RWPE2 (cell line): ENCODE measurements at regions not wholly inside any gene's neighbourhood (a gene's known extent, or its start where the extent isn't known, plus 50 kb on each side); places are given as distances from the start of the nearest gene placed in this dataset.
"Not testable (repeated sequence)": the region's sequence is repeated elsewhere in the genome, so short reads cannot be mapped to it uniquely, and the experiment has no call there.

Experiments used
- ATAC-seq: fragments of 200-7000 bp; cut with Tn5 transposase; 3 replicates; pipeline ENCODE4 v1.9.1; 2021; ENCODE audit warnings: low read depth
- DNase-seq: peaks from one replicate; pipeline ENCODE4 v3.0.0-alpha.2; 2020; ENCODE audit warnings: low spot score
- H3K27ac ChIP-seq: fragments of 450-650 bp; 2 replicates; pipeline ENCODE4 v1.5.1; 2017; ENCODE audit warnings: mild to moderate bottlenecking; ENCODE audit not compliant: poor library complexity, severe bottlenecking
- H3K27me3 ChIP-seq: fragments of 250-450 bp; sonication (Bioruptor Pico); 2 replicates; pipeline ENCODE4 v1.5.1; 2021; ENCODE audit warnings: mild to moderate bottlenecking, moderate library complexity; ENCODE audit not compliant: insufficient read depth, poor library complexity, severe bottlenecking
- H3K36me3 ChIP-seq: fragments of 250-450 bp; sonication (Bioruptor Pico); 2 replicates; pipeline ENCODE4 v1.5.1; 2020; ENCODE audit warnings: low read depth, mild to moderate bottlenecking, moderate library complexity
- H3K4me1 ChIP-seq: fragments of 250-450 bp; sonication (Bioruptor Pico); 2 replicates; pipeline ENCODE4 v1.5.1; 2021; ENCODE audit warnings: mild to moderate bottlenecking, moderate library complexity; ENCODE audit not compliant: insufficient read depth, poor library complexity, severe bottlenecking
- H3K4me3 ChIP-seq: fragments of 250-450 bp; sonication (Bioruptor Pico); 2 replicates; pipeline ENCODE4 v1.5.1; 2021; ENCODE audit warnings: mild to moderate bottlenecking, moderate library complexity; ENCODE audit not compliant: severe bottlenecking
- H3K9me3 ChIP-seq: fragments of 250-450 bp; sonication (Bioruptor Pico); 2 replicates; pipeline ENCODE4 v1.5.1; 2021; ENCODE audit warnings: mild to moderate bottlenecking, moderate library complexity; ENCODE audit not compliant: severe bottlenecking
- TF ChIP-seq, protein P1 (sequence below): fragments of 450-650 bp; IDR thresholded peaks from one replicate; pipeline ENCODE4 v1.5.1; 2017; ENCODE audit warnings: mild to moderate bottlenecking, moderate library complexity; ENCODE audit not compliant: poor library complexity, severe bottlenecking

DNA sequence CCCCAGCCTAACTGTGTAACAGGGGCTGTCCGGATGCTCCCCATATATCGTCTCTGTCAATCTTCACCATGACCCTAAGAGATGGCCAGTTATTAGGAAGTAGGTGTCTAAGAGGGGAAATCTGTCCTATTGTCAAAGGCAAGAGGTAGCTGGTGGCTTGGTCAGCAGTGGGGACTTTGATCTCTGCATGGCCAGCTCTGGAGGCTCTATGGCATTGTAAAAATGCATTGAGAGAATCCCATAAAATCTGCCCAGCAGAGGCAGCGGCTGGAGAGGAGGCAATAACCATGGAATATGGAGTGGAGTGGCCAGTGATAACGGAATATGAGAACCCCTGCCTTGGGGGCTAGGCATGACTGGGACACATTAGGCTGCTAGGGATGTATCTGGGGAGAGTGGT is 88.8 kb downstream of the MRM1 start:
- Histone ChIP-seq H3K4me1 (no peaks in the 10 kb centered on the region), H3K4me3 (no peak overlapping the region), H3K27ac (no peak overlapping the region), H3K36me3 (no peaks in the 10 kb centered on the region), H3K27me3 (peaks cover 27% of the 10 kb centered on the region), H3K9me3 (no peaks in the 10 kb centered on the region)
- TF ChIP-seq, protein P1, sequence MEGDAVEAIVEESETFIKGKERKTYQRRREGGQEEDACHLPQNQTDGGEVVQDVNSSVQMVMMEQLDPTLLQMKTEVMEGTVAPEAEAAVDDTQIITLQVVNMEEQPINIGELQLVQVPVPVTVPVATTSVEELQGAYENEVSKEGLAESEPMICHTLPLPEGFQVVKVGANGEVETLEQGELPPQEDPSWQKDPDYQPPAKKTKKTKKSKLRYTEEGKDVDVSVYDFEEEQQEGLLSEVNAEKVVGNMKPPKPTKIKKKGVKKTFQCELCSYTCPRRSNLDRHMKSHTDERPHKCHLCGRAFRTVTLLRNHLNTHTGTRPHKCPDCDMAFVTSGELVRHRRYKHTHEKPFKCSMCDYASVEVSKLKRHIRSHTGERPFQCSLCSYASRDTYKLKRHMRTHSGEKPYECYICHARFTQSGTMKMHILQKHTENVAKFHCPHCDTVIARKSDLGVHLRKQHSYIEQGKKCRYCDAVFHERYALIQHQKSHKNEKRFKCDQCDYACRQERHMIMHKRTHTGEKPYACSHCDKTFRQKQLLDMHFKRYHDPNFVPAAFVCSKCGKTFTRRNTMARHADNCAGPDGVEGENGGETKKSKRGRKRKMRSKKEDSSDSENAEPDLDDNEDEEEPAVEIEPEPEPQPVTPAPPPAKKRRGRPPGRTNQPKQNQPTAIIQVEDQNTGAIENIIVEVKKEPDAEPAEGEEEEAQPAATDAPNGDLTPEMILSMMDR: no peak
- DNase-seq (no peak), ATAC-seq (no peak)

DNA sequence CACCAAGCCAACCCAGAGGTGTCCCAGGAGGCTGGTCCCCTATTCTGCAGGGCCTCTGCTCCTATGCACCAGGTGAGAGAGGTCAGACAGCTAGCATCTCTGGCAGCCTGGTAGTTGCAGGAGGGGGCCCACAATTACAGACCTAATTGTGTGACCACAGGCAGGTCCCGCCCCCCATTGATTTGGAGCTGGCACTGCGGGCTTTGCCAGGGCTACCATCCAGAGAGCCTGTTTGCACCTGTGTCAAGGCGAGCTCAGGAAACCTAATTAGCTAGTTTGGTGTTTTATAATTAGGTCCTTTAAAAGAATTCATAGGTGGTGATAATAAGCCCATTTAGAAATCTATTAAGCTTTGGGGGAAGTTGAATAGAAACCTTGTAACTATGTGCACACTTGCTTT is 90.2 kb downstream of the MRM1 start:
- no peak overlapping the region for H3K27ac ChIP-seq
- no peak overlapping the region for H3K4me3 ChIP-seq
- DNase-seq (no peak), ATAC-seq (no peak)
- H3K36me3 ChIP-seq: no peaks in the 10 kb centered on the region
- TF ChIP-seq, protein P1: no peak
- no peaks in the 10 kb centered on the region for H3K9me3 ChIP-seq
- H3K4me1 ChIP-seq: no peaks in the 10 kb centered on the region
- H3K27me3 ChIP-seq: peaks cover 27% of the 10 kb centered on the region

DNA sequence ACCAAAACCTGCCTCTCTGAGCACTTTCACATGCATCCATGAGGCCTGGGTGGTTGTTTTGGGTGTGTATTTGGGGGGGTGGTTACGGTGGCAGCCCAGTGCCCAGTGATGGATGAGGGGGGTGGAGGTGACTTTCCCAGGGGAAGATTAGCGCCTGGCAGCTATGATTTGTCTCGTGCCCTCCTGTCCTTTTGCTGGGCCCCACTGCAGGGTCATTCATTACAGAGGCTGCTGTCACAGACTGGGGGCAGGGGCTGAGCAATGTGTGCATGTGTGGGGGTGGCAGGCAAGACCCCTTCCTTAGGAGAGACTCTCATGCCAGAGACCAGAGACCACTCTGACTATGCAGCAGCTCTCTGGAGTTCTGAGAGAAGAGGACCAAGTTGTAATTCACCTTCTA is 93.7 kb downstream of the MRM1 start:
- Histone ChIP-seq H3K9me3 (no peaks in the 10 kb centered on the region), H3K27ac (no peak overlapping the region), H3K4me3 (no peak overlapping the region), H3K36me3 (no peaks in the 10 kb centered on the region), H3K27me3 (peaks cover 29% of the 10 kb centered on the region), H3K4me1 (no peaks in the 10 kb centered on the region)
- TF ChIP-seq, protein P1: no peak
- ATAC-seq (no peak), DNase-seq (no peak)

DNA sequence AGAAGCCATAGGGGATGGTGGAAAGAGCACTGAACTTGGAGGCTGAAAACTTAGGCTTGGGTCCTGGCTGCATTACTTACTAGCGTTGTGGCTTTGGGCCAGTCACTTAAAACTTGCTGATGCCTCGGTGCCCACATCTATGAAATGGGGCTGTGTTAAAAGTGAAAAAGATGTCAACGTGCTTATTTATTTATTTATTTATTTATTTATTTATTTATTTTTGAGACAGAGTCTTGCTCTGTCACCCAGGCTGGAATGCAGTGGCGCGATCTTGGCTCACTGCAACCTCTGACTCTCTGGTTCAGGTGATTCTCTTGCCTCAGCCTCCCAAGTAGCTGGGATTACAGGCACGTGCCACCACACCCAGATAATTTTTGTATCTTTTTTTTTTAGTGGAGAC is 94.3 kb downstream of the MRM1 start:
- H3K4me3 ChIP-seq, H3K4me1 ChIP-seq, H3K9me3 ChIP-seq, ATAC-seq, H3K27ac ChIP-seq, DNase-seq, H3K36me3 ChIP-seq: not testable (repeated sequence)
- peaks cover 29% of the 10 kb centered on the region for H3K27me3 ChIP-seq

DNA sequence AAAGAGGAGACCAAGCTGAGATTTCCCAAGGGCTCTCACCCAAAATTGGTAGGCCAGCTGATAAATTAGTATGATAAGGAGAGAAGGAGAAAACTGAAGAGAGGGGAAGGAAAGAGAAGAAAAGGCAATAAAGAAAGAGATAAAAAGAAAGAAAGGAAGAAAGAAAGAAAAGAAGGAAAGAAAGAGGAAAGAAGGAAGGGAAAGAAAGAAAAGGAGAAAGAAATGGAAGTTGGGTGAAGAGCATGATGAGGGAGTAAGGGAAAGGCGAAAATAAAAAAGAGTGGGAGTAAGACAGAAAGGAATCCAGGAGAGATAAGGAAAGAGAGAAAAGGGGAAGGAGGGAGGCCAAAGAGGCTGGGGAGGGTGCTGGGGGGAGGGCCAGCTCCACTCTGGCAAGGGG is 95.4 kb downstream of the MRM1 start:
- ATAC-seq: no peak

More for the DNA sequence above, 95.4 kb downstream of the MRM1 start:
- TF ChIP-seq, protein P1: no peak
- Histone ChIP-seq H3K9me3 (no peaks in the 10 kb centered on the region), H3K27me3 (peaks cover 25% of the 10 kb centered on the region), H3K4me1 (no peaks in the 10 kb centered on the region), H3K36me3 (no peaks in the 10 kb centered on the region), H3K4me3 (no peak overlapping the region), H3K27ac (no peak overlapping the region)
- no peak for DNase-seq
